ENCODE measurements at regions not wholly inside any gene's neighbourhood (a gene's known extent, or its start where the extent isn't known, plus 50 kb on each side); places are given as distances from the start of the nearest gene placed in this dataset.

DNA sequence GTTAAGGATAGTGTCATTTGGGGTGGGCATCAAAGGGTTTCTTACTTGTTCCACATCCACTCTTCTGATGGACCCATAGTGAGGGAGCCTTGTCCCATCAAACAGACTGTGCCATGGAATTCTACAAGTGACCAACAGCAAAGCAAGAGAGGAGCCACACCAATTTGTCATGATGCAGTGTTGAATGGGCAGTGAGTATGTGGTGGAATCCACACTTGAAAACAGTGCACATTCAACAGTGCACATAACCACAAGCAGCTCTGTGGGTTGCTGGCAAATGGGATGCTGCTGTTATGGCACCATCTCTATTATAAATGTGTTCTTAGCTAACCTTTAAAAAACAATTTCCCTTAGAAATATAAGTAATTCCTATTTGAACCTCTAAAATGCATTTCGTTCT lies 52.5 kb upstream of the CPNE4 start:
- TF ChIP-seq POLR2A (IDR thresholded peaks at IDR 0.05; ENCODE audit: low read length) (no peak), GATA1 (IDR thresholded peaks at IDR 0.05; ENCODE audit: low read depth, low read length) (no peak)
